HL-60 (cell line): ENCODE measurements at regions not wholly inside any gene's neighbourhood (a gene's known extent, or its start where the extent isn't known, plus 50 kb on each side); places are given as distances from the start of the nearest gene placed in this dataset.

Experiments
- DNase-seq, 2 experiments: peaks; one replicate each; pipeline ENCODE4 v3.0.0-alpha.2; 2010 to 2020; ENCODE audit warnings: low read depth in 1 of 2, low spot score in 1 of 2
- H3K27ac ChIP-seq: fragments of 250-450 bp; sonication (Bioruptor Pico); replicated peaks from 2 replicates; pipeline ENCODE4 v1.5.1; 2020; ENCODE audit warnings: mild to moderate bottlenecking, moderate library complexity
- H3K27me3 ChIP-seq: fragments of 250-450 bp; sonication (Bioruptor Pico); 2 replicates; pipeline ENCODE4 v1.5.1; 2021; ENCODE audit warnings: mild to moderate bottlenecking, moderate library complexity; ENCODE audit not compliant: insufficient read depth, poor library complexity, severe bottlenecking
- H3K4me3 ChIP-seq: replicated peaks from 2 replicates; pipeline ENCODE4 v1.5.1; 2011; ENCODE audit warnings: mild to moderate bottlenecking, control low read depth, low read length; ENCODE audit not compliant: insufficient read depth
- CTCF ChIP-seq: IDR thresholded peaks from one replicate; pipeline ENCODE4 v1.5.1; 2011; ENCODE audit warnings: low read length, control low read depth, inconsistent platforms; ENCODE audit not compliant: insufficient read depth
- GABPA ChIP-seq: IDR thresholded peaks from 2 replicates; pipeline ENCODE4 v1.6.1; 2012; ENCODE audit warnings: low read depth
- POLR2AphosphoS5 ChIP-seq: IDR thresholded peaks from 2 replicates; pipeline ENCODE4 v1.6.1; 2012; ENCODE audit warnings: low read depth
- REST ChIP-seq: IDR thresholded peaks from 2 replicates; pipeline ENCODE4 v1.6.1; 2012; ENCODE audit warnings: low read depth; ENCODE audit not compliant: insufficient replicate concordance
- SPI1 ChIP-seq: IDR thresholded peaks from 2 replicates; pipeline ENCODE4 v1.6.1; 2012; ENCODE audit warnings: low read depth, mild to moderate bottlenecking, borderline replicate concordance

- DNase-seq, result no peak
- TF ChIP-seq SPI1, result no peak
- Histone ChIP-seq H3K27me3 (no peaks in the 10 kb centered on the region), H3K4me3 (no peak overlapping the region), H3K27ac (no peak overlapping the region)
These were observed 692.9 kb downstream of the USP25 start for GRCh38 chr21:16422702-16423101.

- H3K27me3 ChIP-seq, result no peaks in the 10 kb centered on the region
- no peak overlapping the region for H3K4me3 ChIP-seq
- no peak overlapping the region for H3K27ac ChIP-seq
- TF ChIP-seq SPI1 (no peak), POLR2AphosphoS5 (no peak), GABPA (no peak)
- no peak for DNase-seq
These were observed 694.1 kb downstream of the USP25 start for GRCh38 chr21:16423921-16424320.

DNA sequence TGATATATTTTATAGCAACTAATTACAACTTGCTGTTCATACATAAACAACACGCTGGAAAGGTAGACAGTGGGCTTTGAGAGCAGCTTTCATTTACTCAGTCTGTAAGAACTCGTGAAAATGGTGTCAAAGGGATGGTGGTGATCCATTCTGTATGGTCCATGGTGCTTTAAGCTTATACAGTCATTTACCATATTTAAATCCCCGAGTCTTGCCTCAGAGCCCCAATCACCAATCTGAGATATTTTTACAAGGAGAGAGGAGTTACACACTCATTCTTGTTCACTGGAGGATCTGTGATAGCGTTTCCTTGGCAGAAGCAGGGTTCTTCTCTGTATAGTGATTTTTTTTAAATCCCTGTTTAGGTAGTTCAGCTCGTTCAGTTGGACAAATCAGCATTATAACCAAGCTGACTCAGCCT, 694.6 kb downstream of the USP25 start:
- H3K4me3 ChIP-seq, result no peak overlapping the region
- DNase-seq, result no peak
- no peak overlapping the region for H3K27ac ChIP-seq
- no peaks in the 10 kb centered on the region for H3K27me3 ChIP-seq
- TF ChIP-seq SPI1 (no peak), CTCF (no peak), GABPA (no peak), POLR2AphosphoS5 (no peak), REST (no peak)

GRCh38 chr21:16425376-16425775, 695.6 kb downstream of the USP25 start:
- no peak overlapping the region for H3K27ac ChIP-seq
- no peaks in the 10 kb centered on the region for H3K27me3 ChIP-seq
- DNase-seq, result no peak
- no peak overlapping the region for H3K4me3 ChIP-seq
- TF ChIP-seq REST (no peak), CTCF (no peak)

GRCh38 chr21:16426936-16427335, 697.2 kb downstream of the USP25 start:
- Histone ChIP-seq H3K27me3 (no peaks in the 10 kb centered on the region), H3K4me3 (no peak overlapping the region), H3K27ac (no peak overlapping the region)
- no peak for DNase-seq
- TF ChIP-seq GABPA (no peak), SPI1 (no peak), REST (no peak), CTCF (no peak)
